Adrenal gland (tissue), 9 donors: ENCODE measurements at regions not wholly inside any gene's neighbourhood (a gene's known extent, or its start where the extent isn't known, plus 50 kb on each side); places are given as distances from the start of the nearest gene placed in this dataset.

ENCODE experiments used
- DNase-seq, 7 donors: peaks; one replicate each; pipeline ENCODE4 v3.0.0-alpha.2; 2019 to 2020
- H3K27ac ChIP-seq, 5 donors: fragments of 200-600 bp; sonication (generic) in 4 of 5; 1 replicate in 3 of 5; 2 replicates in 2 of 5; pipeline versions ENCODE4 v1.5.1 to v1.8.0; 2016 to 2020; ENCODE audit warnings: mild to moderate bottlenecking in 1 of 5
- H3K27me3 ChIP-seq: fragments of 200-600 bp; 2 replicates; pipeline ENCODE4 v1.8.0; 2021
- H3K36me3 ChIP-seq, 2 donors: fragments of 200-600 bp; replicated peaks in 1 of 2; 1 replicate in 1 of 2; 2 replicates in 1 of 2; pipeline versions ENCODE4 v1.5.1 to v1.8.0; 2018 to 2022
- H3K4me1 ChIP-seq, 2 donors: fragments of 200-600 bp; replicated peaks in 1 of 2; 1 replicate in 1 of 2; 2 replicates in 1 of 2; pipeline versions ENCODE4 v1.5.1 to v1.8.0; 2018 to 2021
- H3K4me3 ChIP-seq, 4 donors: fragments of 200-600 bp; sonication (generic) in 3 of 4; one replicate each; pipeline ENCODE4 v1.5.1; 2016 to 2018
- H3K9me3 ChIP-seq, 3 donors: fragments of 200-600 bp; sonication (generic) in 1 of 3; replicated peaks in 1 of 3; 1 replicate in 2 of 3; 2 replicates in 1 of 3; pipeline versions ENCODE4 v1.5.1 to v1.8.0; 2016 to 2021
- CTCF ChIP-seq, 6 experiments: fragments of 450-650 bp in 4 of 6; fragments of 200-600 bp in 2 of 6; sonication (generic) in 1 of 6; IDR thresholded peaks; 1 replicate in 5 of 6; 2 replicates in 1 of 6; pipeline versions ENCODE4 v1.5.1 to v1.8.0; 2016 to 2021; ENCODE audit warnings: antibody characterized with exemption in 6 of 6, mild to moderate bottlenecking in 2 of 6, moderate library complexity in 1 of 6
- POLR2A ChIP-seq, 2 donors: fragments of 450-650 bp; IDR thresholded peaks; one replicate each; pipeline ENCODE4 v1.6.1; 2017; ENCODE audit warnings: antibody characterized with exemption in 2 of 2, mild to moderate bottlenecking in 2 of 2, moderate library complexity in 1 of 2
- WGBS, 4 donors: extraction: QIAGEN DNeasy Blood & Tissue Kit in 2 of 4; methylation state at CpG; one replicate each; pipeline versions ENCODE4 v1.1.5 to v1.1.7; 2013 to 2017; 5-methylcytosine and 5-hydroxymethylcytosine counted together
- intact Hi-C, 2 donors: fragments of 100-400 bp; cut with DNase I; formaldehyde crosslinking; loops; one replicate each; pipeline versions ENCODE4 v1.14.1 to v1.15.0; 2022 to 2023
- donor health status: healthy with polysubstance abuse.
- donor health status: Bipolar disorder and iron deficiency.
- donor health status: DM: yes; HTN: yes; CAD: no.
- donor health status: DM: no; HTN: no; CAD: no.
- donor health status: DM: no; HTN: no; CAD: no.

- H3K27me3 ChIP-seq = no peaks in the 10 kb centered on the region
- H3K9me3 ChIP-seq = no peaks in the 10 kb centered on the region
- no peak for DNase-seq
- intact Hi-C loops = no loop called here
- TF ChIP-seq CTCF (IDR thresholded peaks at IDR 0.05) = no peak
- TF ChIP-seq POLR2A (IDR thresholded peaks at IDR 0.05) = no peak
- 65 to 79% (median 67%) methylated on average over 5 of the region's 5 CpGs for WGBS, 4 donors
- no peak overlapping the region for H3K4me3 ChIP-seq
- no peak overlapping the region for H3K27ac ChIP-seq
- no peaks in the 10 kb centered on the region for H3K36me3 ChIP-seq
- H3K4me1 ChIP-seq = no peaks in the 10 kb centered on the region
Observed at GRCh38 chr20:60469829-60470228, 511.6 kb downstream of the CDH26 start.

GRCh38 chr20:60470366-60470765 is 512.1 kb downstream of the CDH26 start:
- H3K27ac ChIP-seq = no peak overlapping the region
- no peaks in the 10 kb centered on the region for H3K27me3 ChIP-seq
- H3K9me3 ChIP-seq = no peaks in the 10 kb centered on the region
- no peaks in the 10 kb centered on the region for H3K4me1 ChIP-seq
- 73 to 94% (median 79%) methylated on average over 1 of the region's 1 CpG; no CpG with 5 or more reads in 1 of the 4 donors for WGBS, 4 donors
- no peaks in the 10 kb centered on the region for H3K36me3 ChIP-seq
- intact Hi-C loops = no loop called here
- TF ChIP-seq CTCF (IDR thresholded peaks at IDR 0.05) (no peak), POLR2A (IDR thresholded peaks at IDR 0.05) (no peak)
- DNase-seq = no peak
- no peak overlapping the region for H3K4me3 ChIP-seq

- WGBS, 4 donors = 55 to 72% (median 63%) methylated on average over 2 of the region's 2 CpGs
- DNase-seq = no peak
- H3K4me3 ChIP-seq = no peak overlapping the region
- H3K36me3 ChIP-seq = no peaks in the 10 kb centered on the region
- TF ChIP-seq POLR2A (IDR thresholded peaks at IDR 0.05) = no peak
- TF ChIP-seq CTCF (IDR thresholded peaks at IDR 0.05) = no peak
- no peaks in the 10 kb centered on the region for H3K9me3 ChIP-seq
- intact Hi-C loops = no loop called here
- H3K27me3 ChIP-seq = no peaks in the 10 kb centered on the region
- no peaks in the 10 kb centered on the region for H3K4me1 ChIP-seq
- no peak overlapping the region for H3K27ac ChIP-seq
Observed at GRCh38 chr20:60473211-60473610, 515.0 kb downstream of the CDH26 start.

GRCh38 chr20:60474385-60474910 is 516.2 kb downstream of the CDH26 start:
- Histone ChIP-seq H3K27ac (no peak overlapping the region), H3K27me3 (no peaks in the 10 kb centered on the region), H3K36me3 (no peaks in the 10 kb centered on the region), H3K4me3 (no peak overlapping the region), H3K4me1 (no peaks in the 10 kb centered on the region), H3K9me3 (no peaks in the 10 kb centered on the region)
- intact Hi-C loops = no loop called here
- no peak for TF ChIP-seq POLR2A (IDR thresholded peaks at IDR 0.05)
- no peak for TF ChIP-seq CTCF (IDR thresholded peaks at IDR 0.05)
- WGBS, 4 donors = 55 to 77% (median 68%) methylated on average over 8 of the region's 8 CpGs
- no peak for DNase-seq
